IMR-90 (cell line): ENCODE measurements at regions not wholly inside any gene's neighbourhood (a gene's known extent, or its start where the extent isn't known, plus 50 kb on each side); places are given as distances from the start of the nearest gene placed in this dataset.

Experiments used
- ATAC-seq: fragments of 200-7000 bp; cut with Tn5 transposase; 2 replicates; pipeline ENCODE4 v1.9.1; 2020; ENCODE audit warnings: low read depth, mild to moderate bottlenecking, moderate library complexity
- BruUV-seq: library from RNA; stranded (reverse); fragments of 400-500 nt; replicated peaks from 2 replicates; lab custom pipeline; 2021; lab: Mats Ljungman, UMichigan
- CTCF ChIA-PET: fragments of 300-600 bp; formaldehyde crosslinking; extraction: SDS; loops from one replicate; lab custom pipeline; 2021; ENCODE audit warnings: antibody characterized with exemption; lab: Yijun Ruan, JAX
- POLR2A ChIA-PET: fragments of 300-600 bp; sonication (Branson Sonifier 250); formaldehyde crosslinking; loops from one replicate; lab custom pipeline; 2022; ENCODE audit warnings: antibody characterized with exemption; ENCODE audit not compliant: unreplicated experiment; lab: Charles Lee
- DNase-seq: peaks from one replicate; pipeline ENCODE4 v3.0.0; 2013
- H2AFZ ChIP-seq: replicated peaks from 2 replicates; pipeline ENCODE3; 2013; ENCODE audit warnings: low read length, mild to moderate bottlenecking; ENCODE audit not compliant: poor library complexity
- H2AK5ac ChIP-seq: 2 replicates; pipeline ENCODE4 v1.6.1; 2013; ENCODE audit warnings: low read depth, low read length, inconsistent platforms
- H2AK9ac ChIP-seq: replicated peaks from 2 replicates; pipeline ENCODE3; 2013; ENCODE audit warnings: mild to moderate bottlenecking, low read depth, low read length, moderate library complexity; ENCODE audit not compliant: poor library complexity
- H2BK120ac ChIP-seq: 2 replicates; pipeline ENCODE4 v1.6.1; 2013; ENCODE audit warnings: low read depth, low read length, inconsistent platforms
- H2BK15ac ChIP-seq: 3 replicates; pipeline ENCODE4 v1.6.1; 2013; ENCODE audit warnings: low read depth, low read length, inconsistent platforms
- H2BK20ac ChIP-seq: 2 replicates; pipeline ENCODE4 v1.6.1; 2013; ENCODE audit warnings: low read depth, mild to moderate bottlenecking, inconsistent platforms, low read length, moderate library complexity
- H2BK5ac ChIP-seq: 2 replicates; pipeline ENCODE4 v1.6.1; 2013; ENCODE audit warnings: mild to moderate bottlenecking, low read depth, low read length, inconsistent platforms; ENCODE audit not compliant: poor library complexity, severe bottlenecking
- H3K14ac ChIP-seq: replicated peaks from 2 replicates; pipeline ENCODE4 v1.6.1; 2013; ENCODE audit warnings: low read depth, low read length, inconsistent platforms
- H3K18ac ChIP-seq: 2 replicates; pipeline ENCODE4 v1.6.1; 2013; ENCODE audit warnings: low read depth, low read length, control low read depth
- H3K23ac ChIP-seq: 2 replicates; pipeline ENCODE4 v1.6.1; 2013; ENCODE audit warnings: low read depth, low read length, inconsistent platforms
- H3K27ac ChIP-seq: 2 replicates; pipeline ENCODE4 v1.5.1; 2013; ENCODE audit warnings: mild to moderate bottlenecking, control low read depth, low read length; ENCODE audit not compliant: insufficient read depth
- H3K27me3 ChIP-seq: 2 replicates; pipeline ENCODE4 v1.6.1; 2013; ENCODE audit warnings: low read length; ENCODE audit not compliant: control insufficient read depth, insufficient read depth
- H3K36me3 ChIP-seq: 2 replicates; pipeline ENCODE4 v1.6.1; 2013; ENCODE audit warnings: low read length, mixed read lengths; ENCODE audit not compliant: control insufficient read depth, insufficient read depth
- H3K4ac ChIP-seq: 2 replicates; pipeline ENCODE4 v1.6.1; 2013; ENCODE audit warnings: low read depth, low read length, inconsistent platforms
- H3K4me1 ChIP-seq: 2 replicates; pipeline ENCODE4 v1.6.1; 2013; ENCODE audit warnings: low read length, mixed read lengths; ENCODE audit not compliant: control insufficient read depth, insufficient read depth
- H3K4me2 ChIP-seq: 2 replicates; pipeline ENCODE4 v1.6.1; 2013; ENCODE audit warnings: low read depth, mild to moderate bottlenecking, control low read depth, low read length, moderate library complexity
- H3K4me3 ChIP-seq: 2 replicates; pipeline ENCODE4 v1.5.1; 2013; ENCODE audit warnings: low read depth, mild to moderate bottlenecking, control low read depth, low read length, moderate library complexity; ENCODE audit not compliant: insufficient read depth
- H3K56ac ChIP-seq: 2 replicates; pipeline ENCODE4 v1.6.1; 2013; ENCODE audit warnings: low read length, inconsistent platforms; ENCODE audit not compliant: insufficient read depth; ENCODE audit errors: extremely low read depth
- H3K79me1 ChIP-seq, 2 experiments: 2 replicates each; pipeline ENCODE4 v1.6.1; 2013; ENCODE audit warnings: low read length in 2 of 2, inconsistent platforms in 1 of 2, low read depth in 1 of 2
- H3K9ac ChIP-seq: 2 replicates; pipeline ENCODE4 v1.6.1; 2013; ENCODE audit warnings: low read depth, low read length, control low read depth
- H3K9me1 ChIP-seq: 2 replicates; pipeline ENCODE4 v1.6.1; 2013; ENCODE audit warnings: low read length, inconsistent platforms; ENCODE audit not compliant: insufficient read depth
- H3K9me3 ChIP-seq: 2 replicates; pipeline ENCODE4 v1.6.1; 2013; ENCODE audit warnings: low read length; ENCODE audit not compliant: control insufficient read depth, insufficient read depth
- H4K20me1 ChIP-seq: 2 replicates; pipeline ENCODE4 v1.6.1; 2013; ENCODE audit warnings: low read length, inconsistent platforms; ENCODE audit not compliant: insufficient read depth
- H4K5ac ChIP-seq: 2 replicates; pipeline ENCODE4 v1.6.1; 2013; ENCODE audit warnings: mild to moderate bottlenecking, low read depth, low read length, control low read depth
- H4K8ac ChIP-seq, 2 experiments: 2 replicates each; pipeline ENCODE4 v1.6.1; 2013; ENCODE audit warnings: low read depth in 2 of 2, low read length in 2 of 2, control low read depth in 1 of 2, inconsistent platforms in 1 of 2
- H4K91ac ChIP-seq: 2 replicates; pipeline ENCODE4 v1.6.1; 2013; ENCODE audit warnings: low read depth, low read length, inconsistent platforms; ENCODE audit not compliant: insufficient read depth
- CEBPB ChIP-seq: IDR thresholded peaks from 2 replicates; pipeline ENCODE4 v1.6.1; 2012; ENCODE audit warnings: low read depth, low read length, improper control_type of control experiment
- MXI1 ChIP-seq: IDR thresholded peaks from 2 replicates; pipeline ENCODE4 v1.6.1; 2012; ENCODE audit warnings: low read depth, mild to moderate bottlenecking, low read length, moderate library complexity, borderline replicate concordance
- WGBS, 2 experiments: methylation state at CpG; one replicate each; pipeline versions ENCODE4 v1.1.5 to v1.1.7; 2013; ENCODE audit warnings: missing lambda C conversion rate in 2 of 2; ENCODE audit not compliant: insufficient read length in 1 of 2; ENCODE audit errors: extremely low coverage in 2 of 2; 5-methylcytosine and 5-hydroxymethylcytosine counted together
- dilution Hi-C: fragments of 300-500 bp; cut with HindIII; formaldehyde crosslinking; loops from one replicate; pipeline ENCODE4 v1.14.3; 2018; ENCODE audit warnings: low sequenced_read_pairs; ENCODE audit not compliant: unreplicated experiment
- in situ Hi-C: fragments of 300-500 bp; cut with MboI; formaldehyde crosslinking; loops from 3 replicates; pipeline ENCODE4 v1.14.3; 2019; ENCODE audit warnings: low sequenced_read_pairs, inconsistent platforms, mixed read lengths
- intact Hi-C: fragments of 100-400 bp; cut with micrococcal nuclease; formaldehyde crosslinking; loops from 2 replicates; pipeline ENCODE4 v1.10.0; 2022

DNA sequence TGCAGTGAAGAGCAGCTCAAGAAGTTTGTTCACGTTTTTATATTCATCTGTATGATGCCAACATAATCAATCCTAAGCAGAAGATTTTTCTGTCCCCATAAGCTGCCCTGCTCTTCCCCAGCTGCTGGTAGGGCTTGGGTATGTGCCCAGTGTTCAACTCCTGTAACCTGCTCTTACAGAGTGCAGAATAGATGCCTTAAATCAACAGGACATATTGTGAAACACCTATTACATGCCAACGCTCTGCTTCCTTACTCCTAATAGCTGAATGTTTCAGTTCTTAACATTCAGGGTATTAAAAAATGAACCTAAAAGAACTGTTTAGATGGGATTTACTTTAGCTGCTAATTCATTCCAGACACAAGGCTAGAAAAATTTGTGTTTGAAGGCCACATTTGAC lies 190.9 kb downstream of the HS3ST3A1 start:
- POLR2A ChIA-PET = no interaction called here
- peak overlapping the region; percentile 43 for H3K4me2 ChIP-seq
- CTCF ChIA-PET = interaction anchor here (0.7 kb wide), 1 partner anchor 326 kb away, joined by 3 read pairs; no protein-coding TSS in a partner anchor
- no peak overlapping the region for H3K9ac ChIP-seq
- no peaks in the 10 kb centered on the region for H3K9me3 ChIP-seq
- no peak overlapping the region for H3K4me3 ChIP-seq
- in situ Hi-C loops = no loop called here
- H3K14ac ChIP-seq = 0 out of 2 replicates have a peak overlapping the region, but pooled peaks have one; percentile 27
- H3K36me3 ChIP-seq = no peaks in the 10 kb centered on the region
- no peaks in the 10 kb centered on the region for H3K79me1 ChIP-seq
- peak overlapping the region; percentile 4; the same call in 1 of the 2 replicates for H4K91ac ChIP-seq
- peak overlapping the region; percentile 57; the same call in 1 of the 2 replicates for H2BK20ac ChIP-seq
- peak overlapping the region; percentile 69; the same call in 1 of the 2 replicates for H2AK5ac ChIP-seq
- peak; percentile 44 for DNase-seq
- H2AFZ ChIP-seq = no peak overlapping the region
- H3K4ac ChIP-seq = peak overlapping the region; percentile 37; the same call in 1 of the 2 replicates
- H3K27ac ChIP-seq = peak overlapping the region; percentile 37; the same call in 1 of the 2 replicates
- no peak overlapping the region for H2AK9ac ChIP-seq
- dilution Hi-C loops = no loop called here
- WGBS, 2 experiments = no CpG with 5 or more reads among the region's 2 CpGs
- H2BK5ac ChIP-seq = peak overlapping the region; percentile 64
- ATAC-seq = peak; percentile 19
- no peak overlapping the region for H3K56ac ChIP-seq
- H3K4me1 ChIP-seq = peaks cover 9% of the 10 kb centered on the region
- no peak overlapping the region for H3K23ac ChIP-seq
- BruUV-seq = no TSS peak
- H4K20me1 ChIP-seq = no peaks in the 10 kb centered on the region
- peak overlapping the region; percentile 73; the same call in 1 of the 2 replicates for H2BK120ac ChIP-seq
- 0 out of 4 replicates have a peak overlapping the region, but pooled peaks of 1 of the 2 experiments have one; percentile 35 for H4K8ac ChIP-seq
- H3K27me3 ChIP-seq = no peaks in the 10 kb centered on the region
- H3K18ac ChIP-seq = peak overlapping the region; percentile 50; the same call in 1 of the 2 replicates
- no peak for TF ChIP-seq MXI1
- TF ChIP-seq CEBPB = peak; percentile 81
- no peak overlapping the region for H4K5ac ChIP-seq
- peak overlapping the region; percentile 94; the same call in 2 of the 3 replicates for H2BK15ac ChIP-seq
- H3K9me1 ChIP-seq = peaks cover 8% of the 10 kb centered on the region
- intact Hi-C loops = no loop called here
